ENCODE measurements at regions not wholly inside any gene's neighbourhood (a gene's known extent, or its start where the extent isn't known, plus 50 kb on each side); places are given as distances from the start of the nearest gene placed in this dataset.

- DNase-seq (ENCODE audit: low spot score), result no peak
These were observed 163.6 kb downstream of the HGF start for GRCh38 chr7:81606078-81606863.

- no peak for DNase-seq (ENCODE audit: low spot score)
These were observed 164.4 kb downstream of the HGF start for GRCh38 chr7:81605493-81605892.

GRCh38 chr7:81604808-81605174 is 165.1 kb downstream of the HGF start:
- no peak for DNase-seq (ENCODE audit: low spot score)

- no peak for DNase-seq (ENCODE audit: low spot score)
These were observed 165.6 kb downstream of the HGF start for GRCh38 chr7:81604075-81604807.

GRCh38 chr7:81600608-81601007 is 169.2 kb downstream of the HGF start:
- DNase-seq (ENCODE audit: low spot score), result no peak

GRCh38 chr7:81598951-81599350 is 170.9 kb downstream of the HGF start:
- DNase-seq (ENCODE audit: low spot score), result no peak

GRCh38 chr7:81594767-81595166 is 175.1 kb downstream of the HGF start:
- no peak for DNase-seq (ENCODE audit: low spot score)

- DNase-seq (ENCODE audit: low spot score), result no peak
These were observed 179.7 kb downstream of the HGF start for GRCh38 chr7:81590131-81590530.

GRCh38 chr7:81584667-81585066 is 185.2 kb downstream of the HGF start:
- DNase-seq (ENCODE audit: low spot score), result no peak

GRCh38 chr7:81583882-81584533 is 185.8 kb downstream of the HGF start:
- no peak for DNase-seq (ENCODE audit: low spot score)

- no peak for DNase-seq (ENCODE audit: low spot score)
These were observed 186.8 kb downstream of the HGF start for GRCh38 chr7:81583090-81583489.

- no peak for DNase-seq (ENCODE audit: low spot score)
These were observed 192.1 kb downstream of the HGF start for GRCh38 chr7:81577642-81578340.

GRCh38 chr7:81574723-81575326 is 195.0 kb downstream of the HGF start:
- no peak for DNase-seq (ENCODE audit: low spot score)

GRCh38 chr7:81573932-81574331 is 195.9 kb downstream of the HGF start:
- DNase-seq (ENCODE audit: low spot score), result no peak

GRCh38 chr7:81573128-81573527 is 196.7 kb downstream of the HGF start:
- no peak for DNase-seq (ENCODE audit: low spot score)

GRCh38 chr7:81562581-81562980 is 207.3 kb downstream of the HGF start:
- no peak for DNase-seq (ENCODE audit: low spot score)

GRCh38 chr7:81560708-81561107 is 209.1 kb downstream of the HGF start:
- DNase-seq (ENCODE audit: low spot score), result no peak

- DNase-seq (ENCODE audit: low spot score), result no peak
These were observed 220.3 kb downstream of the HGF start for GRCh38 chr7:81549484-81550016.

GRCh38 chr7:81534996-81535395 is 234.9 kb downstream of the HGF start:
- DNase-seq (ENCODE audit: low spot score), result no peak

GRCh38 chr7:81534446-81534845 is 235.4 kb downstream of the HGF start:
- DNase-seq (ENCODE audit: low spot score), result no peak

GRCh38 chr7:81533931-81534330 is 235.9 kb downstream of the HGF start:
- no peak for DNase-seq (ENCODE audit: low spot score)

GRCh38 chr7:81533426-81533825 is 236.4 kb downstream of the HGF start:
- DNase-seq (ENCODE audit: low spot score), result no peak

Measured in hematopoietic multipotent progenitor cell treated with erythropoietin and hydrocortisone succinate and interleukin-3 and kit ligand, for 17 days (in vitro differentiated cells).